ENCODE measurements at regions not wholly inside any gene's neighbourhood (a gene's known extent, or its start where the extent isn't known, plus 50 kb on each side); places are given as distances from the start of the nearest gene placed in this dataset.

DNA sequence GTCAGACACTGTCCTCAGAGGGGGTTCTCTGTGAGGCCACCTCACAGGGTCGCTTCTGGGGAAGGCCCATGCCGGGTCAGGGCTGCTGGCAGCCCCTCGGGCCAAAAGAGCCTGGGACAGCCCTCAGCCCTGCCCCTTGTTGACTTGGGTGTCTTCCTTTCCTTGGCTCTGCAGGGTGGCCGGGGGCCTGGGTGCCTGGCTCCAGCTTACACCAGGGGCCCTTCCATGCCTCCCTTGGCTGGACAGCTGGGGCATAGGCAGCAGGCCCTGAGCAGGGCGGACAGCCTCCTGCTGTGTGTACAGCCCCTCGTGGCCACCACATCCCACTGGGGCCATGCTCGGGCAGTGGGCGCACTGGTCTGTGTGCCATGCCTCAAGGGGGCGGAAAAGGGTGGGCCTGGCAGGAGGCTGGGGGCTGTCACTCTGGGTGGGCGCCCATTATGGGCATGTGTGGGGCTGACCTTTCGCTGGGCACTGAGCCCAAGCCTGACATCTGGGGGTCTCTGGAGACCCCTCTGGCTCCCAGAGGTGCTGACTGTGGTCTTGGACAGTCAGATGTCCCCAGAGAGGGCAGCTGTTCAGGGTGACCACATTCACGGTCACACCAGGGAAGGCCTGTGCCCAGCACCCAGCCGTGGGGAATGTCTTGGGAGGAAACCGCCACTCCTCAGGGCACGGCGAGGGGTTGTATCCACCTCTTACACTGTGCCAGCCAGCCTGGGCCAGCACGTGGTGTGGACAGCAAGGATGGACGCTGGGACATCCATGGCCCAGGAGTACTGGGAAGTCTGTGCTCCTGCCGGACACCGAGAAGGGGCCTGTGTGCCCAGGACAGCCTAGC, 313.3 kb downstream of the TMEM121 start:
- Histone ChIP-seq H3K4me2 (ENCODE audit: low read length) (no peak overlapping the region), H3K36me3 (ENCODE audit: low read depth, low read length) (no peaks in the 10 kb centered on the region), H3K27me3 (ENCODE audit: low read length) (peaks cover 26% of the 10 kb centered on the region), H4K20me1 (ENCODE audit: low read length) (no peaks in the 10 kb centered on the region), H3K9ac (ENCODE audit: low read length) (no peak overlapping the region), H3K79me2 (ENCODE audit: low read length) (no peaks in the 10 kb centered on the region), H3K4me3 (ENCODE audit: low read length) (no peak overlapping the region), H3F3A (ENCODE audit: low read length, unreplicated experiment) (no peaks in the 10 kb centered on the region), H3K27ac (ENCODE audit: low read length) (no peak overlapping the region), H3K9me2 (replicated peaks; ENCODE audit: low read length) (no peaks in the 10 kb centered on the region), H3K9me3 (ENCODE audit: low read length) (no peaks in the 10 kb centered on the region), H2AFZ (ENCODE audit: low read length) (no peak overlapping the region), H3K4me1 (ENCODE audit: insufficient read depth, low read length) (no peaks in the 10 kb centered on the region)
- TF ChIP-seq EZH2 (IDR thresholded peaks at IDR 0.05; ENCODE audit: low read length, unreplicated experiment), result no peak
- TF ChIP-seq EZH2phosphoT487 (IDR thresholded peaks at IDR 0.05; ENCODE audit: borderline replicate concordance, low read length), result no peak
- TF ChIP-seq CTCF (conservative IDR thresholded peaks at IDR 0.05; ENCODE audit: low read depth, low read length), result no peak
- ChIA-PET POLR2A (ENCODE audit: unreplicated experiment) (no interaction called here), CTCF (no interaction called here)
- DNase-seq (no peak), ATAC-seq (no peak)
- intact Hi-C loops (cut with micrococcal nuclease), result no loop called here
- BruUV-seq (replicated peaks), result no TSS peak

- BruUV-seq (replicated peaks), result no TSS peak
- no peaks in the 10 kb centered on the region for H3K36me3 ChIP-seq (ENCODE audit: low read depth, low read length)
- H3K4me2 ChIP-seq (ENCODE audit: low read length), result no peak overlapping the region
- ChIA-PET POLR2A (ENCODE audit: unreplicated experiment) (no interaction called here), CTCF (no interaction called here)
- peaks cover 19% of the 10 kb centered on the region for H3K27me3 ChIP-seq (ENCODE audit: low read length)
- intact Hi-C loops (cut with micrococcal nuclease), result no loop called here
- no peak overlapping the region for H3K27ac ChIP-seq (ENCODE audit: low read length)
- no peaks in the 10 kb centered on the region for H3K4me1 ChIP-seq (ENCODE audit: insufficient read depth, low read length)
- no peaks in the 10 kb centered on the region for H4K20me1 ChIP-seq (ENCODE audit: low read length)
- H3F3A ChIP-seq (ENCODE audit: low read length, unreplicated experiment), result no peaks in the 10 kb centered on the region
- TF ChIP-seq CTCF (conservative IDR thresholded peaks at IDR 0.05; ENCODE audit: low read depth, low read length) (no peak), EZH2phosphoT487 (IDR thresholded peaks at IDR 0.05; ENCODE audit: borderline replicate concordance, low read length) (no peak), EZH2 (IDR thresholded peaks at IDR 0.05; ENCODE audit: low read length, unreplicated experiment) (no peak)
- H3K9me3 ChIP-seq (ENCODE audit: low read length), result no peaks in the 10 kb centered on the region
- no peak overlapping the region for H3K4me3 ChIP-seq (ENCODE audit: low read length)
- DNase-seq, result no peak
- no peaks in the 10 kb centered on the region for H3K9me2 ChIP-seq (replicated peaks; ENCODE audit: low read length)
- H2AFZ ChIP-seq (ENCODE audit: low read length), result no peak overlapping the region
- no peak overlapping the region for H3K9ac ChIP-seq (ENCODE audit: low read length)
- no peaks in the 10 kb centered on the region for H3K79me2 ChIP-seq (ENCODE audit: low read length)
- no peak for ATAC-seq
These were observed 314.1 kb downstream of the TMEM121 start for GRCh38 chr14:105840266-105841021.
